ENCODE measurements at regions not wholly inside any gene's neighbourhood (a gene's known extent, or its start where the extent isn't known, plus 50 kb on each side); places are given as distances from the start of the nearest gene placed in this dataset.

DNA sequence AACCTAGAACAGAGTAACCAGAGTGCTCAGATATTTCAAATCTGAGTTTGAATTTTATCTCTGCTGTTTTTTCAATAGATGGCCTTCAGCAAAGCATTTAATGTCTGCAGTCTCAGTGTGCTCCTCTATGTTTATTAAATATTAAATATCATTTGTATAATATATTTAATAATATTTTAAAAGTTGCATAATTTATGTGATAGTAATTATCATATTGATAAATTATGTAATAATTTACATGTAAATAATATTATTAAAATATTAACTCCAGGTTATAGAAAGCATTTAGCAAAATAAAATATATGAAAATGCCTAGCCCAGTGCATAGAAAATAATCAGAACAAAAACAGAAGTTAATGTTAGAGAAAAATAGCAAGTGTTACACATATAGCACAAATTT, 930.0 kb upstream of the SLC35B3 start:
- DNase-seq (ENCODE audit: low read depth) (no peak), FAIRE-seq (no peak)
- Histone ChIP-seq H3K27ac (ENCODE audit: low read depth, low read length) (no peak overlapping the region), H3K9ac (ENCODE audit: low read length) (no peak overlapping the region), H4K20me1 (ENCODE audit: insufficient read depth, low read length) (no peaks in the 10 kb centered on the region), H3K4me2 (ENCODE audit: low read length) (no peak overlapping the region), H3K9me3 (ENCODE audit: insufficient read depth, low read depth, low read length) (no peaks in the 10 kb centered on the region), H3K79me2 (ENCODE audit: insufficient read depth, low read length) (no peaks in the 10 kb centered on the region), H3K4me3 (ENCODE audit: insufficient read depth, low read depth, low read length) (no peak overlapping the region), H3K36me3 (ENCODE audit: insufficient read depth, low read length) (no peaks in the 10 kb centered on the region), H3K4me1 (ENCODE audit: insufficient read depth, low read length) (no peaks in the 10 kb centered on the region), H3K27me3 (ENCODE audit: insufficient read depth, low read length) (no peaks in the 10 kb centered on the region), H2AFZ (ENCODE audit: low read depth, low read length) (no peak overlapping the region)
- H3K4me3 Mint-ChIP-seq (ENCODE audit: unreplicated experiment) = no peak overlapping the region
- peaks cover 5% of the 10 kb centered on the region for H3K4me1 Mint-ChIP-seq (ENCODE audit: low read depth, unreplicated experiment)
- H3K27me3 Mint-ChIP-seq (ENCODE audit: low read depth, unreplicated experiment) = no peaks in the 10 kb centered on the region
- no peaks in the 10 kb centered on the region for H3K36me3 Mint-ChIP-seq (ENCODE audit: low read depth, unreplicated experiment)
- H3K9me3 Mint-ChIP-seq (ENCODE audit: unreplicated experiment) = peaks cover 1% of the 10 kb centered on the region
- TF ChIP-seq, protein P1, sequence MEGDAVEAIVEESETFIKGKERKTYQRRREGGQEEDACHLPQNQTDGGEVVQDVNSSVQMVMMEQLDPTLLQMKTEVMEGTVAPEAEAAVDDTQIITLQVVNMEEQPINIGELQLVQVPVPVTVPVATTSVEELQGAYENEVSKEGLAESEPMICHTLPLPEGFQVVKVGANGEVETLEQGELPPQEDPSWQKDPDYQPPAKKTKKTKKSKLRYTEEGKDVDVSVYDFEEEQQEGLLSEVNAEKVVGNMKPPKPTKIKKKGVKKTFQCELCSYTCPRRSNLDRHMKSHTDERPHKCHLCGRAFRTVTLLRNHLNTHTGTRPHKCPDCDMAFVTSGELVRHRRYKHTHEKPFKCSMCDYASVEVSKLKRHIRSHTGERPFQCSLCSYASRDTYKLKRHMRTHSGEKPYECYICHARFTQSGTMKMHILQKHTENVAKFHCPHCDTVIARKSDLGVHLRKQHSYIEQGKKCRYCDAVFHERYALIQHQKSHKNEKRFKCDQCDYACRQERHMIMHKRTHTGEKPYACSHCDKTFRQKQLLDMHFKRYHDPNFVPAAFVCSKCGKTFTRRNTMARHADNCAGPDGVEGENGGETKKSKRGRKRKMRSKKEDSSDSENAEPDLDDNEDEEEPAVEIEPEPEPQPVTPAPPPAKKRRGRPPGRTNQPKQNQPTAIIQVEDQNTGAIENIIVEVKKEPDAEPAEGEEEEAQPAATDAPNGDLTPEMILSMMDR (IDR thresholded peaks at IDR 0.05; ENCODE audit: insufficient read depth, low read depth, low read length) = no peak
- TF ChIP-seq EZH2 (IDR thresholded peaks at IDR 0.05; ENCODE audit: insufficient read depth, low read length) = no peak
- no peak overlapping the region for H3K27ac Mint-ChIP-seq (ENCODE audit: unreplicated experiment)

DNA sequence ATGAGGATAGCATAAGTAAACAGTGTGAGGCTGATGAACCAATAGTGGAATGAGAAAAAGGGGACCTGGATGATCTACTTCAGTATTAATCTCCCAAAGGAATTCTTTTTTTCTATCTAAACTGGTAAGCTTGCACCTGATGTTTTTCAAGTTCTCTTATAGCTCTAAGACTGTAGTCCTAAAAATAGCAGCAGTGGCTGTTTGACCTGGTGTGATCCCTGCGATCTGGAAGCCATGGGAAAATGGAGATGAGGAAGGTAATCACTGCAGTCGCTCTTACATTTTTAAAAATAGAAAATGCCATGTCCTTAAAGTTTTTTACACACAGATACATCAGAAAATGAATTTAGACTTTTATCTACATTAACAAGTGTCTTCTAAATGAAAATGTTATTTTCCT, 926.4 kb upstream of the SLC35B3 start:
- Histone ChIP-seq H2AFZ (ENCODE audit: low read depth, low read length) (no peak overlapping the region), H3K4me2 (ENCODE audit: low read length) (no peak overlapping the region), H3K79me2 (ENCODE audit: insufficient read depth, low read length) (no peaks in the 10 kb centered on the region), H4K20me1 (ENCODE audit: insufficient read depth, low read length) (no peaks in the 10 kb centered on the region), H3K9me3 (ENCODE audit: insufficient read depth, low read depth, low read length) (no peaks in the 10 kb centered on the region), H3K9ac (ENCODE audit: low read length) (no peak overlapping the region), H3K27ac (ENCODE audit: low read depth, low read length) (no peak overlapping the region), H3K4me3 (ENCODE audit: insufficient read depth, low read depth, low read length) (no peak overlapping the region), H3K36me3 (ENCODE audit: insufficient read depth, low read length) (no peaks in the 10 kb centered on the region), H3K4me1 (ENCODE audit: insufficient read depth, low read length) (no peaks in the 10 kb centered on the region), H3K27me3 (ENCODE audit: insufficient read depth, low read length) (no peaks in the 10 kb centered on the region)
- H3K4me3 Mint-ChIP-seq (ENCODE audit: unreplicated experiment) = no peak overlapping the region
- FAIRE-seq (no peak), DNase-seq (ENCODE audit: low read depth) (no peak)
- TF ChIP-seq, protein P1 (IDR thresholded peaks at IDR 0.05; ENCODE audit: insufficient read depth, low read depth, low read length) = no peak
- TF ChIP-seq EZH2 (IDR thresholded peaks at IDR 0.05; ENCODE audit: insufficient read depth, low read length) = no peak
- H3K27ac Mint-ChIP-seq (ENCODE audit: unreplicated experiment) = no peak overlapping the region
- peaks cover under 1% of the 10 kb centered on the region for H3K9me3 Mint-ChIP-seq (ENCODE audit: unreplicated experiment)
- H3K27me3 Mint-ChIP-seq (ENCODE audit: low read depth, unreplicated experiment) = no peaks in the 10 kb centered on the region
- no peaks in the 10 kb centered on the region for H3K36me3 Mint-ChIP-seq (ENCODE audit: low read depth, unreplicated experiment)
- H3K4me1 Mint-ChIP-seq (ENCODE audit: low read depth, unreplicated experiment) = peaks cover 5% of the 10 kb centered on the region

DNA sequence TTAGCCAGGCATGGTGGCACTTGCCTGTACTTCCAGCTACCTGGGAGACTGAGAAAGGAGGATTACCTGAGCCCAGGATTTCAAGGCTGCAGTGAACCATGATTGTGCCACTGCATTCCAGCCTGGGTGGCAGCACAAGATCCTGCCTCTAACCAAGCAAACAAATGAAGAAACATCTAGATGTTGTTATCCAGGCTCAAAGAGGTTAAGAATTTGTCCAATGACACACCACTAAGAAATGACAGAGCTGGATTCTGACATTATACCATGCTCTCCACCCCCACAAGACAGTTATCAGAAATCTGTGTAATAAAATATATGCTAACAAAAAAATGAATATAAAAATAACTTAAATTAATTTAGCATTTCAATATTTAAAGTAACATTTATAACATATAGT, 925.5 kb upstream of the SLC35B3 start:
- Histone ChIP-seq H3K4me1 (ENCODE audit: insufficient read depth, low read length) (no peaks in the 10 kb centered on the region), H3K4me3 (ENCODE audit: insufficient read depth, low read depth, low read length) (no peak overlapping the region), H3K27me3 (ENCODE audit: insufficient read depth, low read length) (no peaks in the 10 kb centered on the region), H3K79me2 (ENCODE audit: insufficient read depth, low read length) (no peaks in the 10 kb centered on the region), H3K4me2 (ENCODE audit: low read length) (no peak overlapping the region), H4K20me1 (ENCODE audit: insufficient read depth, low read length) (no peaks in the 10 kb centered on the region), H3K36me3 (ENCODE audit: insufficient read depth, low read length) (no peaks in the 10 kb centered on the region), H3K9me3 (ENCODE audit: insufficient read depth, low read depth, low read length) (no peaks in the 10 kb centered on the region), H2AFZ (ENCODE audit: low read depth, low read length) (no peak overlapping the region), H3K27ac (ENCODE audit: low read depth, low read length) (no peak overlapping the region), H3K9ac (ENCODE audit: low read length) (no peak overlapping the region)
- DNase-seq (ENCODE audit: low read depth) (no peak), FAIRE-seq (no peak)
- TF ChIP-seq, protein P1 (IDR thresholded peaks at IDR 0.05; ENCODE audit: insufficient read depth, low read depth, low read length) = no peak
- TF ChIP-seq EZH2 (IDR thresholded peaks at IDR 0.05; ENCODE audit: insufficient read depth, low read length) = no peak
- H3K27ac Mint-ChIP-seq (ENCODE audit: unreplicated experiment) = no peak overlapping the region
- no peak overlapping the region for H3K4me3 Mint-ChIP-seq (ENCODE audit: unreplicated experiment)
- H3K27me3 Mint-ChIP-seq (ENCODE audit: low read depth, unreplicated experiment) = no peaks in the 10 kb centered on the region
- no peaks in the 10 kb centered on the region for H3K36me3 Mint-ChIP-seq (ENCODE audit: low read depth, unreplicated experiment)
- H3K9me3 Mint-ChIP-seq (ENCODE audit: unreplicated experiment) = no peaks in the 10 kb centered on the region
- H3K4me1 Mint-ChIP-seq (ENCODE audit: low read depth, unreplicated experiment) = peaks cover 5% of the 10 kb centered on the region
